HCT116 (cell line): ENCODE measurements at regions not wholly inside any gene's neighbourhood (a gene's known extent, or its start where the extent isn't known, plus 50 kb on each side); places are given as distances from the start of the nearest gene placed in this dataset.

Experiments used
- ATAC-seq: fragments of 200-7000 bp; cut with Tn5 transposase; 2 replicates; pipeline ENCODE4 v1.9.1; 2020; ENCODE audit warnings: mild to moderate bottlenecking, moderate library complexity
- BruUV-seq: library from RNA; stranded (reverse); fragments of 400-500 nt; replicated peaks from 2 replicates; lab custom pipeline; 2021; lab: Mats Ljungman, UMichigan
- CTCF ChIA-PET: fragments of 300-600 bp; sonication (Branson Sonifier 250); formaldehyde crosslinking; loops from one replicate; lab custom pipeline; 2021; ENCODE audit warnings: antibody characterized with exemption; lab: Charles Lee
- POLR2A ChIA-PET: fragments of 300-600, 350-600 bp; sonication (Branson Sonifier 250); formaldehyde crosslinking; loops from one replicate; lab custom pipeline; 2021; ENCODE audit warnings: antibody characterized with exemption; lab: Charles Lee
- RAD21 ChIA-PET, 2 experiments: fragments of 300-600 bp; sonication (Branson Sonifier 250); formaldehyde crosslinking; loops; one replicate each; lab custom pipeline; 2023; ENCODE audit warnings: low total read pairs in 2 of 2; ENCODE audit not compliant: uncharacterized antibody in 2 of 2, unreplicated experiment in 2 of 2, low non-redundant PET in 1 of 2; lab: Charles Lee
- DNase-seq: peaks from one replicate; pipeline ENCODE4 v3.0.0-alpha.2; 2010; ENCODE audit warnings: low read depth, low spot score
- H2AFZ ChIP-seq: fragments of 200-600 bp; shearing (Covaris generic), sonication (generic); 2 replicates; pipeline ENCODE4 v1.6.1; 2017; ENCODE audit warnings: low read depth, mixed run types, mixed read lengths, antibody characterized with exemption, low read length; ENCODE audit not compliant: poor library complexity, severe bottlenecking
- H3K27ac ChIP-seq: 2 replicates; pipeline ENCODE4 v1.5.1; 2012; ENCODE audit warnings: low read depth, low read length
- H3K27me3 ChIP-seq: fragments of 200-600 bp; sonication (generic); 2 replicates; pipeline ENCODE4 v1.6.1; 2016; ENCODE audit warnings: mixed run types, low read length, mixed read lengths; ENCODE audit not compliant: insufficient read depth
- H3K36me3 ChIP-seq, 2 experiments: fragments of 200-500 bp in 1 of 2; fragments of 200-600 bp in 1 of 2; sonication (Bioruptor generic) in 1 of 2; sonication (generic) in 1 of 2; 2 replicates each; pipeline versions ENCODE4 v1.5.1 to v1.6.1; 2014 to 2016; ENCODE audit warnings: low read length in 2 of 2, inconsistent platforms in 1 of 2, mixed read lengths in 1 of 2, mixed run types in 1 of 2; ENCODE audit not compliant: insufficient read depth in 2 of 2, control insufficient read depth in 1 of 2
- H3K4me1 ChIP-seq, 2 experiments: fragments of 200-600 bp in 1 of 2; sonication (generic) in 1 of 2; 2 replicates each; pipeline versions ENCODE4 v1.5.1 to v1.6.1; 2012 to 2017; ENCODE audit warnings: low read length in 2 of 2, inconsistent platforms in 1 of 2, mild to moderate bottlenecking in 1 of 2, mixed read lengths in 1 of 2, mixed run types in 1 of 2, moderate library complexity in 1 of 2; ENCODE audit not compliant: insufficient read depth in 2 of 2, control insufficient read depth in 1 of 2
- H3K4me2 ChIP-seq: fragments of 200-600 bp; sonication (generic); 2 replicates; pipeline ENCODE4 v1.6.1; 2017; ENCODE audit warnings: mixed run types, low read length, mixed read lengths
- H3K4me3 ChIP-seq, 2 experiments: fragments of 200-600 bp in 1 of 2; sonication (generic) in 1 of 2; replicated peaks in 1 of 2; 2 replicates each; pipeline ENCODE4 v1.5.1; 2011 to 2016; ENCODE audit warnings: low read length in 2 of 2, control low read depth in 1 of 2, low read depth in 1 of 2, mild to moderate bottlenecking in 1 of 2, mixed read lengths in 1 of 2, mixed run types in 1 of 2
- H3K79me2 ChIP-seq: fragments of 200-600 bp; sonication (generic); 2 replicates; pipeline ENCODE4 v1.6.1; 2017; ENCODE audit warnings: mild to moderate bottlenecking, mixed run types, low read length, moderate library complexity, mixed read lengths; ENCODE audit not compliant: insufficient read depth
- H3K9ac ChIP-seq: fragments of 200-600 bp; sonication (generic); 2 replicates; pipeline ENCODE4 v1.6.1; 2016; ENCODE audit warnings: low read length, mixed read lengths
- H3K9me2 ChIP-seq: fragments of 200-600 bp; sonication (generic), shearing (Covaris generic); 2 replicates; pipeline ENCODE4 v1.6.1; 2017; ENCODE audit warnings: mixed run types, mild to moderate bottlenecking, moderate library complexity; ENCODE audit not compliant: insufficient read depth
- H3K9me3 ChIP-seq, 2 experiments: fragments of 200-500 bp in 1 of 2; fragments of 200-600 bp in 1 of 2; sonication (Bioruptor generic) in 1 of 2; sonication (generic) in 1 of 2; 2 replicates each; pipeline ENCODE4 v1.6.1; 2014 to 2017; ENCODE audit warnings: low read length in 2 of 2, mixed read lengths in 2 of 2, inconsistent platforms in 1 of 2, low read depth in 1 of 2, mild to moderate bottlenecking in 1 of 2, mixed run types in 1 of 2, moderate library complexity in 1 of 2; ENCODE audit not compliant: control insufficient read depth in 1 of 2, insufficient read depth in 1 of 2
- H4K20me1 ChIP-seq: fragments of 200-600 bp; sonication (generic), shearing (Covaris generic); 2 replicates; pipeline ENCODE4 v1.6.1; 2017; ENCODE audit warnings: mixed run types, mild to moderate bottlenecking, moderate library complexity; ENCODE audit not compliant: insufficient read depth
- ATF3 ChIP-seq: IDR thresholded peaks from 2 replicates; pipeline ENCODE4 v1.6.1; 2012
- EGR1 ChIP-seq: IDR thresholded peaks from 2 replicates; pipeline ENCODE4 v1.6.1; 2012; ENCODE audit warnings: low read depth
- ELF1 ChIP-seq: IDR thresholded peaks from 2 replicates; pipeline ENCODE4 v1.6.1; 2012; ENCODE audit warnings: low read depth, borderline replicate concordance
- EZH2 ChIP-seq: fragments of 200-600 bp; sonication (generic); IDR thresholded peaks from 2 replicates; pipeline ENCODE4 v1.6.1; 2017; ENCODE audit warnings: antibody characterized with exemption, mixed run types
- EZH2phosphoT487 ChIP-seq: fragments of 200-600 bp; IDR thresholded peaks from 2 replicates; pipeline ENCODE4 v1.6.1; 2018; ENCODE audit warnings: antibody characterized with exemption, borderline replicate concordance
- FOSL1 ChIP-seq: IDR thresholded peaks from 2 replicates; pipeline ENCODE4 v1.6.1; 2012; ENCODE audit warnings: low read depth
- POLR2A ChIP-seq: IDR thresholded peaks from 2 replicates; pipeline ENCODE4 v1.7.0; 2011; ENCODE audit warnings: borderline replicate concordance; ENCODE audit not compliant: insufficient read depth, insufficient read length; ENCODE audit errors: extremely low read depth
- SIN3A ChIP-seq: IDR thresholded peaks from 2 replicates; pipeline ENCODE4 v1.6.1; 2012; ENCODE audit warnings: low read depth
- SRF ChIP-seq: IDR thresholded peaks from 2 replicates; pipeline ENCODE4 v1.6.1; 2012; ENCODE audit warnings: low read depth
- ZBTB33 ChIP-seq: IDR thresholded peaks from 2 replicates; pipeline ENCODE4 v1.6.1; 2011; ENCODE audit warnings: mild to moderate bottlenecking, low read length, moderate library complexity; ENCODE audit not compliant: insufficient replicate concordance; ENCODE audit errors: extremely low read depth
- intact Hi-C: fragments of 100-400 bp; cut with micrococcal nuclease; formaldehyde crosslinking; loops from 2 replicates; pipeline ENCODE4 v1.10.0; 2022

GRCh38 chr9:105082843-105083242 is 154.9 kb upstream of the ABCA1 start:
- no peaks in the 10 kb centered on the region for H3K27me3 ChIP-seq
- no peak overlapping the region for H2AFZ ChIP-seq
- ChIA-PET CTCF (no interaction called here), POLR2A (no interaction called here), RAD21 (no interaction called here)
- H3K36me3 ChIP-seq: no peaks in the 10 kb centered on the region
- H3K27ac ChIP-seq: no peak overlapping the region
- H3K79me2 ChIP-seq: no peaks in the 10 kb centered on the region
- intact Hi-C loops: no loop called here
- DNase-seq (no peak), ATAC-seq (no peak)
- no peaks in the 10 kb centered on the region for H3K9me3 ChIP-seq
- no peaks in the 10 kb centered on the region for H4K20me1 ChIP-seq
- H3K9ac ChIP-seq: no peak overlapping the region
- no TSS peak for BruUV-seq
- no peak overlapping the region for H3K4me2 ChIP-seq
- no peaks in the 10 kb centered on the region for H3K9me2 ChIP-seq
- H3K4me3 ChIP-seq: no peak overlapping the region
- TF ChIP-seq ELF1: no peak
- TF ChIP-seq FOSL1: no peak
- TF ChIP-seq EZH2phosphoT487: no peak
- no peak for TF ChIP-seq SRF
- TF ChIP-seq SIN3A: no peak
- TF ChIP-seq POLR2A: no peak
- TF ChIP-seq ZBTB33: no peak
- TF ChIP-seq ATF3: no peak
- TF ChIP-seq EZH2: no peak
- no peak for TF ChIP-seq EGR1
- H3K4me1 ChIP-seq: no peaks in the 10 kb centered on the region
